HL-60 (cell line): ENCODE measurements at regions not wholly inside any gene's neighbourhood (a gene's known extent, or its start where the extent isn't known, plus 50 kb on each side); places are given as distances from the start of the nearest gene placed in this dataset.

Experiments used
- DNase-seq, 2 experiments: peaks; one replicate each; pipeline ENCODE4 v3.0.0-alpha.2; 2010 to 2020; ENCODE audit warnings: low read depth in 1 of 2, low spot score in 1 of 2
- H3K27ac ChIP-seq: fragments of 250-450 bp; sonication (Bioruptor Pico); replicated peaks from 2 replicates; pipeline ENCODE4 v1.5.1; 2020; ENCODE audit warnings: mild to moderate bottlenecking, moderate library complexity
- H3K27me3 ChIP-seq: fragments of 250-450 bp; sonication (Bioruptor Pico); 2 replicates; pipeline ENCODE4 v1.5.1; 2021; ENCODE audit warnings: mild to moderate bottlenecking, moderate library complexity; ENCODE audit not compliant: insufficient read depth, poor library complexity, severe bottlenecking
- H3K4me3 ChIP-seq: replicated peaks from 2 replicates; pipeline ENCODE4 v1.5.1; 2011; ENCODE audit warnings: mild to moderate bottlenecking, control low read depth, low read length; ENCODE audit not compliant: insufficient read depth
- GABPA ChIP-seq: IDR thresholded peaks from 2 replicates; pipeline ENCODE4 v1.6.1; 2012; ENCODE audit warnings: low read depth
- POLR2AphosphoS5 ChIP-seq: IDR thresholded peaks from 2 replicates; pipeline ENCODE4 v1.6.1; 2012; ENCODE audit warnings: low read depth
- SPI1 ChIP-seq: IDR thresholded peaks from 2 replicates; pipeline ENCODE4 v1.6.1; 2012; ENCODE audit warnings: low read depth, mild to moderate bottlenecking, borderline replicate concordance
- TF ChIP-seq, protein P1 (sequence below): IDR thresholded peaks from one replicate; pipeline ENCODE4 v1.5.1; 2011; ENCODE audit warnings: low read length, control low read depth, inconsistent platforms; ENCODE audit not compliant: insufficient read depth
- TF ChIP-seq, protein P2 (sequence below): IDR thresholded peaks from 2 replicates; pipeline ENCODE4 v1.6.1; 2012; ENCODE audit warnings: low read depth; ENCODE audit not compliant: insufficient replicate concordance

DNA sequence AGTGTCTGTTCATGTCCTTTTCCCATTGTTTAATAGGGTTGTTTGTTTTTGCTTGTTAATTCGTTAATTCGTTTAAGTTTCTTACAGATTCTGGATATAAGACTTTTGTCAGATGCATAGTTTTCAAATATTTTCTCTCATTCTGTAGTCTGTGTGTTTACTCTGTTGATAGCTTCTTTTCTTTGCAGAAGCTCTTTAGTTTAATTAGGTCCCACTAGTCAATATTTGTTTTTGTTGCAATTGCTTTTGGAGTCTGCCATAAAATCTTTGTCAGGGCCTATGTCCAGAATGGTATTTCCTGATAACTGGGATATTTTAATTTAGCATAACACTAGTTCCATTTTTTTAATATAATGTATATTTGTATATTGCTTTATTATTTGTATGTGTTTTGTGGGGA lies 1380.1 kb downstream of the SUCLG1 start:
- no peak for DNase-seq
- H3K4me3 ChIP-seq = no peak overlapping the region
- TF ChIP-seq, protein P1, sequence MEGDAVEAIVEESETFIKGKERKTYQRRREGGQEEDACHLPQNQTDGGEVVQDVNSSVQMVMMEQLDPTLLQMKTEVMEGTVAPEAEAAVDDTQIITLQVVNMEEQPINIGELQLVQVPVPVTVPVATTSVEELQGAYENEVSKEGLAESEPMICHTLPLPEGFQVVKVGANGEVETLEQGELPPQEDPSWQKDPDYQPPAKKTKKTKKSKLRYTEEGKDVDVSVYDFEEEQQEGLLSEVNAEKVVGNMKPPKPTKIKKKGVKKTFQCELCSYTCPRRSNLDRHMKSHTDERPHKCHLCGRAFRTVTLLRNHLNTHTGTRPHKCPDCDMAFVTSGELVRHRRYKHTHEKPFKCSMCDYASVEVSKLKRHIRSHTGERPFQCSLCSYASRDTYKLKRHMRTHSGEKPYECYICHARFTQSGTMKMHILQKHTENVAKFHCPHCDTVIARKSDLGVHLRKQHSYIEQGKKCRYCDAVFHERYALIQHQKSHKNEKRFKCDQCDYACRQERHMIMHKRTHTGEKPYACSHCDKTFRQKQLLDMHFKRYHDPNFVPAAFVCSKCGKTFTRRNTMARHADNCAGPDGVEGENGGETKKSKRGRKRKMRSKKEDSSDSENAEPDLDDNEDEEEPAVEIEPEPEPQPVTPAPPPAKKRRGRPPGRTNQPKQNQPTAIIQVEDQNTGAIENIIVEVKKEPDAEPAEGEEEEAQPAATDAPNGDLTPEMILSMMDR = no peak
- no peak for TF ChIP-seq POLR2AphosphoS5
- TF ChIP-seq GABPA = no peak
- TF ChIP-seq, protein P2, sequence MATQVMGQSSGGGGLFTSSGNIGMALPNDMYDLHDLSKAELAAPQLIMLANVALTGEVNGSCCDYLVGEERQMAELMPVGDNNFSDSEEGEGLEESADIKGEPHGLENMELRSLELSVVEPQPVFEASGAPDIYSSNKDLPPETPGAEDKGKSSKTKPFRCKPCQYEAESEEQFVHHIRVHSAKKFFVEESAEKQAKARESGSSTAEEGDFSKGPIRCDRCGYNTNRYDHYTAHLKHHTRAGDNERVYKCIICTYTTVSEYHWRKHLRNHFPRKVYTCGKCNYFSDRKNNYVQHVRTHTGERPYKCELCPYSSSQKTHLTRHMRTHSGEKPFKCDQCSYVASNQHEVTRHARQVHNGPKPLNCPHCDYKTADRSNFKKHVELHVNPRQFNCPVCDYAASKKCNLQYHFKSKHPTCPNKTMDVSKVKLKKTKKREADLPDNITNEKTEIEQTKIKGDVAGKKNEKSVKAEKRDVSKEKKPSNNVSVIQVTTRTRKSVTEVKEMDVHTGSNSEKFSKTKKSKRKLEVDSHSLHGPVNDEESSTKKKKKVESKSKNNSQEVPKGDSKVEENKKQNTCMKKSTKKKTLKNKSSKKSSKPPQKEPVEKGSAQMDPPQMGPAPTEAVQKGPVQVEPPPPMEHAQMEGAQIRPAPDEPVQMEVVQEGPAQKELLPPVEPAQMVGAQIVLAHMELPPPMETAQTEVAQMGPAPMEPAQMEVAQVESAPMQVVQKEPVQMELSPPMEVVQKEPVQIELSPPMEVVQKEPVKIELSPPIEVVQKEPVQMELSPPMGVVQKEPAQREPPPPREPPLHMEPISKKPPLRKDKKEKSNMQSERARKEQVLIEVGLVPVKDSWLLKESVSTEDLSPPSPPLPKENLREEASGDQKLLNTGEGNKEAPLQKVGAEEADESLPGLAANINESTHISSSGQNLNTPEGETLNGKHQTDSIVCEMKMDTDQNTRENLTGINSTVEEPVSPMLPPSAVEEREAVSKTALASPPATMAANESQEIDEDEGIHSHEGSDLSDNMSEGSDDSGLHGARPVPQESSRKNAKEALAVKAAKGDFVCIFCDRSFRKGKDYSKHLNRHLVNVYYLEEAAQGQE = no peak
- no peak for TF ChIP-seq SPI1
- no peak overlapping the region for H3K27ac ChIP-seq
- no peaks in the 10 kb centered on the region for H3K27me3 ChIP-seq

- Histone ChIP-seq H3K27ac (no peak overlapping the region), H3K4me3 (no peak overlapping the region), H3K27me3 (no peaks in the 10 kb centered on the region)
- TF ChIP-seq, protein P2 = no peak
- no peak for TF ChIP-seq POLR2AphosphoS5
- TF ChIP-seq, protein P1 = no peak
- no peak for TF ChIP-seq GABPA
- TF ChIP-seq SPI1 = no peak
- no peak for DNase-seq
Measured at GRCh38 chr2:83072767-83073166, 1386.3 kb downstream of the SUCLG1 start.

- no peak overlapping the region for H3K27ac ChIP-seq
- no peak overlapping the region for H3K4me3 ChIP-seq
- H3K27me3 ChIP-seq = no peaks in the 10 kb centered on the region
- DNase-seq = no peak
- TF ChIP-seq, protein P2 = no peak
- TF ChIP-seq POLR2AphosphoS5 = no peak
Measured at GRCh38 chr2:83071914-83072313, 1387.2 kb downstream of the SUCLG1 start.

GRCh38 chr2:83071352-83071751 lies 1387.7 kb downstream of the SUCLG1 start:
- Histone ChIP-seq H3K27me3 (no peaks in the 10 kb centered on the region), H3K4me3 (no peak overlapping the region), H3K27ac (no peak overlapping the region)
- DNase-seq = no peak
- TF ChIP-seq, protein P1 = no peak
- TF ChIP-seq GABPA (no peak), POLR2AphosphoS5 (no peak), SPI1 (no peak)
- TF ChIP-seq, protein P2 = no peak
